Uterus (tissue), 2 donors: ENCODE measurements at regions not wholly inside any gene's neighbourhood (a gene's known extent, or its start where the extent isn't known, plus 50 kb on each side); places are given as distances from the start of the nearest gene placed in this dataset.

Experiments used
- POLR2A ChIP-seq, 2 donors: fragments of 450-650 bp; IDR thresholded peaks; one replicate each; pipeline ENCODE4 v1.6.1; 2016; ENCODE audit warnings: antibody characterized with exemption in 2 of 2, mild to moderate bottlenecking in 1 of 2, moderate library complexity in 1 of 2
- TF ChIP-seq, protein P1 (sequence below), 4 experiments: fragments of 200-600 bp in 2 of 4; fragments of 450-650 bp in 2 of 4; sonication (generic) in 2 of 4; IDR thresholded peaks; one replicate each; pipeline ENCODE4 v1.5.1; 2016 to 2019; ENCODE audit warnings: antibody characterized with exemption in 4 of 4, mild to moderate bottlenecking in 2 of 4, moderate library complexity in 1 of 4

DNA sequence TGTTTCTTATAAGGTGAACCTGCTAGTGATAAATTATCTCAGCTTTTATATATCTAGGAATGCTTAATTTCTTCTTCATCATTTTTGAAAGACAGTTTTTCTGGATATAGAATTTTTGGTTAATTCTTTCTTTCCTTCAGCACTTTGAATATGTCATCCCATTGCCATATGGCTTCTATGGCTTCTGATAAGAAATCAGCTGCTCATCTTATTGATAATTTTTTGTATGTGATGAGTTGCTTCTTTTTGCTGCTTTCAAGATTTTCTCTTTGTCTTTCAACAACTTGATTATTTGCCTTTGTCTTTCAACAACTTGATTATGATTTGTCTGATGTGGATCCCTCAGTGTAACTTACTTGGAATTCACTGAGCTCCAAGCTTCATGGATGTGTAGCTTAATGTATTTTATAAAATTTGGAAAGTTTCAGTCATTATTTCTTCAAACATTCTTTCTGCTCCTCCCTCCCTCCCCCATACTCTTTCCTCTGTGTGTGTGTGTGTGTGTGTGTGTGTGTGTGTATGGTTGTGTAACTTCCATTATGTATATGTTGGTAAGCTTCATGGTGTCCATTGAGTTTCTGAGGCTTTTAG, 243.9 kb downstream of the TLE1 start:
- TF ChIP-seq, protein P1, sequence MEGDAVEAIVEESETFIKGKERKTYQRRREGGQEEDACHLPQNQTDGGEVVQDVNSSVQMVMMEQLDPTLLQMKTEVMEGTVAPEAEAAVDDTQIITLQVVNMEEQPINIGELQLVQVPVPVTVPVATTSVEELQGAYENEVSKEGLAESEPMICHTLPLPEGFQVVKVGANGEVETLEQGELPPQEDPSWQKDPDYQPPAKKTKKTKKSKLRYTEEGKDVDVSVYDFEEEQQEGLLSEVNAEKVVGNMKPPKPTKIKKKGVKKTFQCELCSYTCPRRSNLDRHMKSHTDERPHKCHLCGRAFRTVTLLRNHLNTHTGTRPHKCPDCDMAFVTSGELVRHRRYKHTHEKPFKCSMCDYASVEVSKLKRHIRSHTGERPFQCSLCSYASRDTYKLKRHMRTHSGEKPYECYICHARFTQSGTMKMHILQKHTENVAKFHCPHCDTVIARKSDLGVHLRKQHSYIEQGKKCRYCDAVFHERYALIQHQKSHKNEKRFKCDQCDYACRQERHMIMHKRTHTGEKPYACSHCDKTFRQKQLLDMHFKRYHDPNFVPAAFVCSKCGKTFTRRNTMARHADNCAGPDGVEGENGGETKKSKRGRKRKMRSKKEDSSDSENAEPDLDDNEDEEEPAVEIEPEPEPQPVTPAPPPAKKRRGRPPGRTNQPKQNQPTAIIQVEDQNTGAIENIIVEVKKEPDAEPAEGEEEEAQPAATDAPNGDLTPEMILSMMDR (IDR thresholded peaks at IDR 0.05) = no peak
- no peak for TF ChIP-seq POLR2A (IDR thresholded peaks at IDR 0.05)
